Ascending aorta (tissue), 2 donors: ENCODE measurements at regions not wholly inside any gene's neighbourhood (a gene's known extent, or its start where the extent isn't known, plus 50 kb on each side); places are given as distances from the start of the nearest gene placed in this dataset.
"Not testable (repeated sequence)": the region's sequence is repeated elsewhere in the genome, so short reads cannot be mapped to it uniquely, and the experiment has no call there.

ENCODE experiments used
- DNase-seq, 2 donors: peaks; one replicate each; pipeline ENCODE4 v3.0.0-alpha.2; 2019; ENCODE audit warnings: low spot score in 2 of 2
- H3K27ac ChIP-seq, 2 donors: fragments of 200-600 bp; sonication (generic); one replicate each; pipeline ENCODE4 v1.5.1; 2016 to 2017; ENCODE audit warnings: mild to moderate bottlenecking in 1 of 2
- H3K27me3 ChIP-seq: fragments of 200-600 bp; sonication (generic); one replicate; pipeline ENCODE4 v1.5.1; 2017
- H3K36me3 ChIP-seq, 2 donors: fragments of 200-600 bp; sonication (generic); one replicate each; pipeline ENCODE4 v1.5.1; 2016
- H3K4me1 ChIP-seq, 2 donors: fragments of 200-600 bp; sonication (generic); one replicate each; pipeline ENCODE4 v1.5.1; 2016 to 2017; ENCODE audit warnings: mild to moderate bottlenecking in 1 of 2
- H3K4me3 ChIP-seq, 2 donors: fragments of 200-600 bp; sonication (generic); one replicate each; pipeline ENCODE4 v1.5.1; 2016 to 2017; ENCODE audit warnings: mild to moderate bottlenecking in 1 of 2
- H3K9me3 ChIP-seq, 2 donors: fragments of 200-600 bp; sonication (generic); one replicate each; pipeline ENCODE4 v1.5.1; 2016
- intact Hi-C: fragments of 100-400 bp; cut with DNase I; formaldehyde crosslinking; loops from one replicate; pipeline ENCODE4 v1.15.1; 2023
- TF ChIP-seq, protein P1 (sequence below), 3 experiments: fragments of 200-600 bp in 2 of 3; fragments of 450-650 bp in 1 of 3; sonication (generic) in 2 of 3; IDR thresholded peaks; one replicate each; pipeline ENCODE4 v1.5.1; 2016 to 2019; ENCODE audit warnings: antibody characterized with exemption in 3 of 3, mild to moderate bottlenecking in 1 of 3, moderate library complexity in 1 of 3

GRCh38 chr18:7178568-7178967 is 52.3 kb upstream of the LRRC30 start:
- intact Hi-C loops, H3K4me3 ChIP-seq, H3K27me3 ChIP-seq, H3K4me1 ChIP-seq, H3K27ac ChIP-seq, H3K9me3 ChIP-seq, DNase-seq, H3K36me3 ChIP-seq: not testable (repeated sequence)

DNA sequence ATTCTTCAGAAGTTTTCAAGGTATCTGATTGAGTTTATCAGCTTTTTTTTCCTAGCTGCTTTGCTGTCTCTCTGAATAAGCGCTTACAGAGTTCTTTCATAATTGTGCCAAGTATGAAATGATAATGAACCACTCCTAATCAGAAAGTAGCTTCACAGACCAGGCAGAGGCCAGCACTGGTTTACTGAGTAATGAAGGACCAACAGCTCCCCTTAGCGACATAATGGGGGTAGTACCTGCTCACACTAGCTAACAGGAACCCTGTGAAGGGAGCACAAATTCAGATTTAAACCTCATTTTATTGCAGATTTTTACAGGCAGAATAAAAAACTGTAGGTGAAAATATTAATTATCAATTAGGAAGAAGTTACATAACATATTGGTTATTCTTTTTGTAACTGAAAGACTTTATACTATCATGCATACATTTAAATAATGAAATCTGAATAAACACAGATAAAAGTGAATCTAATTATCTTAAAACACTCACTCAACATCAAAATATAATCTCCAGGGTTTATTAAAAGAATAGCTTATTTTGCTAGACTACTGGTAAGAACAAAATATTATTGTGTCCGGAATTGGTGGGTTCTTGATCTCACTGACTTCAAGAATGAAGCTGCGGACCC is 53.7 kb upstream of the LRRC30 start:
- Histone ChIP-seq H3K4me1 (no peaks in the 10 kb centered on the region), H3K27me3 (no peaks in the 10 kb centered on the region), H3K9me3 (no peaks in the 10 kb centered on the region), H3K4me3 (no peak overlapping the region), H3K27ac (no peak overlapping the region), H3K36me3 (no peaks in the 10 kb centered on the region)
- no peak for DNase-seq
- intact Hi-C loops: loop anchor here (1.0 to 2.0 kb wide), 2 partner anchors 139 to 256 kb away; no protein-coding TSS in a partner anchor
- TF ChIP-seq, protein P1, sequence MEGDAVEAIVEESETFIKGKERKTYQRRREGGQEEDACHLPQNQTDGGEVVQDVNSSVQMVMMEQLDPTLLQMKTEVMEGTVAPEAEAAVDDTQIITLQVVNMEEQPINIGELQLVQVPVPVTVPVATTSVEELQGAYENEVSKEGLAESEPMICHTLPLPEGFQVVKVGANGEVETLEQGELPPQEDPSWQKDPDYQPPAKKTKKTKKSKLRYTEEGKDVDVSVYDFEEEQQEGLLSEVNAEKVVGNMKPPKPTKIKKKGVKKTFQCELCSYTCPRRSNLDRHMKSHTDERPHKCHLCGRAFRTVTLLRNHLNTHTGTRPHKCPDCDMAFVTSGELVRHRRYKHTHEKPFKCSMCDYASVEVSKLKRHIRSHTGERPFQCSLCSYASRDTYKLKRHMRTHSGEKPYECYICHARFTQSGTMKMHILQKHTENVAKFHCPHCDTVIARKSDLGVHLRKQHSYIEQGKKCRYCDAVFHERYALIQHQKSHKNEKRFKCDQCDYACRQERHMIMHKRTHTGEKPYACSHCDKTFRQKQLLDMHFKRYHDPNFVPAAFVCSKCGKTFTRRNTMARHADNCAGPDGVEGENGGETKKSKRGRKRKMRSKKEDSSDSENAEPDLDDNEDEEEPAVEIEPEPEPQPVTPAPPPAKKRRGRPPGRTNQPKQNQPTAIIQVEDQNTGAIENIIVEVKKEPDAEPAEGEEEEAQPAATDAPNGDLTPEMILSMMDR (IDR thresholded peaks at IDR 0.05): peak; percentile 21 to 65 (median 50)

DNA sequence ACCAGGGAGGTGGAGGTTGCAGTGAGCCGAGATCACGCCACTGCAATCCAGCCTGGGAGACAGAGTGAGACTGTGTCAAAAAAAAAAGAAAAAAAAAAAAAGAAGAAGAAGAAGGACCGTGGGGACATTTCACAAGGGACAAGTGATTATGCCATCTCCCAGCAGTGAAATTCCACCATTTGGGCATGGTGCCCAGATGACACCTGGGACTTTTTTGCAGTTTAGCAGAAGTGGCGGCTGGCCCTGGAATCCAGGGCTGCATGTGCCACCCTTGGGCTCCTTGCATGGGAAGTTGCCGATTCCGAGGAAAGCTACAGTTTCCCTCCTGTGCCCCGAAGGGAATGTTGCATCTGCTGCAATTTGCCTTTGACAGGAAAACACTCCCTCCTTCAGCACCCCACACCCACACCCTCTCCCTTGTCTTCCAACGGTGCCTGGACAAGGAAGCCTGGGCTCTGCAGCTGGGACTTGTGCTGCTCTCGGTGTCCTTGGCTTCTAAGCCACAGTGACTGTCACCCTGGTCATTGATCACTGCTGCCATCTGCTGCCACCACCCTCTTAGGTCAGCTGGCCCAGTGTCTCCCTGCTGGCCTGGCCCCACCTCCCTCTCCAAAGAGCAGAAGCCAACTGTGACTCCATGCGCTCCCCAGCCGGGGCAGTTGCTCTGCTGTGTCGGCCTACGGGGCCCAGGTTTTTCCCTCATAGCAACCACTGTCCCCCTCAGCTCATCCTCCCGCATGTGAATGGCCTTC is 56.4 kb upstream of the LRRC30 start:
- intact Hi-C loops: no loop called here
- TF ChIP-seq, protein P1 (IDR thresholded peaks at IDR 0.05): no peak
- no peaks in the 10 kb centered on the region for H3K36me3 ChIP-seq
- H3K4me3 ChIP-seq: no peak overlapping the region
- no peaks in the 10 kb centered on the region for H3K4me1 ChIP-seq
- H3K9me3 ChIP-seq: no peaks in the 10 kb centered on the region
- no peaks in the 10 kb centered on the region for H3K27me3 ChIP-seq
- no peak overlapping the region for H3K27ac ChIP-seq
- DNase-seq: no peak

GRCh38 chr18:7173216-7173615 is 55.6 kb upstream of the LAMA1 start:
- Histone ChIP-seq H3K27me3 (no peaks in the 10 kb centered on the region), H3K27ac (no peak overlapping the region), H3K9me3 (no peaks in the 10 kb centered on the region), H3K36me3 (no peaks in the 10 kb centered on the region), H3K4me3 (no peak overlapping the region), H3K4me1 (no peaks in the 10 kb centered on the region)
- intact Hi-C loops: no loop called here
- TF ChIP-seq, protein P1 (IDR thresholded peaks at IDR 0.05): no peak
- no peak for DNase-seq

GRCh38 chr18:7172611-7173010 is 55.0 kb upstream of the LAMA1 start:
- H3K27me3 ChIP-seq: no peaks in the 10 kb centered on the region
- intact Hi-C loops: no loop called here
- no peak overlapping the region for H3K4me3 ChIP-seq
- TF ChIP-seq, protein P1 (IDR thresholded peaks at IDR 0.05): no peak
- no peaks in the 10 kb centered on the region for H3K9me3 ChIP-seq
- no peak for DNase-seq
- no peaks in the 10 kb centered on the region for H3K4me1 ChIP-seq
- H3K36me3 ChIP-seq: no peaks in the 10 kb centered on the region
- no peak overlapping the region for H3K27ac ChIP-seq

GRCh38 chr18:7170292-7170691 is 52.7 kb upstream of the LAMA1 start:
- Histone ChIP-seq H3K4me3 (no peak overlapping the region), H3K36me3 (no peaks in the 10 kb centered on the region), H3K27ac (no peak overlapping the region), H3K9me3 (no peaks in the 10 kb centered on the region), H3K4me1 (no peaks in the 10 kb centered on the region), H3K27me3 (no peaks in the 10 kb centered on the region)
- DNase-seq: no peak
- intact Hi-C loops: no loop called here
- TF ChIP-seq, protein P1 (IDR thresholded peaks at IDR 0.05): no peak
